ENCODE measurements at regions not wholly inside any gene's neighbourhood (a gene's known extent, or its start where the extent isn't known, plus 50 kb on each side); places are given as distances from the start of the nearest gene placed in this dataset.

GRCh38 chr5:24786108-24786507 lies 141.3 kb upstream of the CDH10 start (continued):
- TF ChIP-seq ATF3 (IDR thresholded peaks at IDR 0.05; ENCODE audit: insufficient read depth, low read depth, low read length) = no peak
- no peak for TF ChIP-seq TAF7 (optimal IDR thresholded peaks at IDR 0.05; ENCODE audit: borderline replicate concordance, low read depth, low read length)
- no peak for TF ChIP-seq CHD7 (IDR thresholded peaks at IDR 0.05; ENCODE audit: insufficient replicate concordance, low read length)

Measured in H1 (cell line).